SKM-1 treated with dmso at 0.1 percent for 144 hours (cell line): ENCODE measurements at regions not wholly inside any gene's neighbourhood (a gene's known extent, or its start where the extent isn't known, plus 50 kb on each side); places are given as distances from the start of the nearest gene placed in this dataset.

Experiments used
- DNase-seq: peaks from one replicate; lab custom pipeline; 2025; ENCODE audit not compliant: unreplicated experiment; lab: John Stamatoyannopoulos, UW

- no peak for DNase-seq
Observed at GRCh38 chr10:2659660-2660209, 407.6 kb upstream of the PFKP start.

- no peak for DNase-seq
Observed at GRCh38 chr10:2658780-2659179, 408.6 kb upstream of the PFKP start.

- no peak for DNase-seq
Observed at GRCh38 chr10:2650328-2650727, 417.0 kb upstream of the PFKP start.

GRCh38 chr10:2641028-2641427 is 426.3 kb upstream of the PFKP start:
- no peak for DNase-seq

DNA sequence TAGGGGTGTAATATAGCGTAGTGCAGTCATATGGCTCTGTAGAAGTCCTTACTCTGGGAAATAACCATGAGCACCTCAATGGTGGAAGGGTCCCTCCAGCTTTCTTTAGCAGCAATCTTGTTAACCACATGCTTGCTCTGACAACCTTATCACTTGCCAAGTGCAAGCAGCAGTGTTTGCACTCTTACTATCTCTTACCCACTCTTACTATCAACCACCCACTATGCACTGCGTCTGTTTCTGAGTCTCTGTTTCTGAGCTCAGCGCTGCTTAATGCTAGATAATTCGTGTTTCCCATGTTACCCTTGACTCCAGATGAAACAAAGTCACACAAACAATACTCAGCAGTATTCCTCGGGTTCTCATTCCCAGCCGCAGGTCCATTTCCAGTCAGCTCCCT is 433.7 kb upstream of the PFKP start:
- DNase-seq: no peak

DNA sequence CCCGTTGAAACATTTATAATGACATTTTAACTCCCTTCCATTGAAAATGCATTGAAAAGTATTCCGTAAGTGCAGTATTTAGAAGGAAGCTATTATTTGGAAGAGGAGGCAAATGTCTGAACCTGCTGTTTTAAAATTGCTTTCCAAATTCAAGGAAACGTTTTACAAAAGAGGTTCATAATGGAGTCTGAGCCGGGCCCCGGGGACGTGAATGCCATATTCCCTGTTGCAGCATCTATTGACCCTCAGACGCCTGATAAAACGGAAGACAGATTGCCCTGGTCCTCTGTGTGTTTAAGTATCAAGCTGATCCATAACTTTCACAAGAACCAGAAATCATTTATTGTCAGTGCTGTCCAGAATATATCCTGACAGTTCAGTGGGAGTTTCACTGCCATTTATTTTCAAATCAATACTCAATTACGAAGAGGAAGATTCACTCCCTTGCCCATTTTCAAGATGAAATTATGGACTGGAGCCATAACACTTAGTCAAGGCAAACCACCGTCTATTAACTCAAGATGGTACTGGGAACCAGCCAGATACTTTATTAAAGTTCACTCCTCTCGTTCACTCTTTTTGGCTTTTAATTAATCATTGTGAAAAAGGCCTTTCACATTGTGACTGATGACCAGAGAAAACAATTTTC is 435.7 kb upstream of the PFKP start:
- DNase-seq: no peak

DNA sequence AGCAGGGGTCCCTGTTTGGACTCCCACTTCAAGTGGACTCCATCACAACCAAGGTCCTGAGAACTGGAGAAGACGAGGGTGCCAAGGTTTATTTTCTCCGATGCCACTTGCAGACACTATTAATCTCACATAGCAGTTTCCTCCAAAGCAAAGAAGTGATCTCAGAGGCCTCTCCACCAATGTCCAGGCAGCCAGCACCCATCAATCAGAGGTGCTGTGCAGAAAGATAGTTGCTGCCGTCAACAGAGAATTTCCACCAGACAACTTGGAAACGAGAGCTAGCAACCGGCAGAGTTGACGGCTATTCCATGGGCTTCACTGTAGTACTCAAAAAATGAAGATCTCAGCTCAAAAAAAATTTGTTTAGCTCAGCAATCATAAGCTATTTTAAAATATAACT is 438.6 kb upstream of the PFKP start:
- DNase-seq: no peak

DNA sequence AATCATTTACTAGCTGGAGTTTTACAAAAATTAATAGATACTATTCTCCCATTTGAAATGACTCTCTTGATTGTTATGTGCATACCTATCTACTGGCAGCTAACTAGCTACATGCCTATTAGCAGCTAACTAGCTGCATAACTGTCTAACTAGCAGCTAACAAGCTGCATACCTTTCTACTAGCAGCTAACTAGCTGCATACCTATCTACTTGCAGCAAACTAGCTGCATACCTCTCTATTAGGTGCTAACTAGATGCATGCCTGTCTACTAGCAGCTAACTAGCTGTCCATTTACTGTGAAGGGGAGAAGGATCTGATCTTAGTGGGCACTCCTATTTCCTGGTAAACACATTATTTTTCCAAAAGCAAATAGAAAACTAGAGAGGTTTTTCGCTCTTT is 439.4 kb upstream of the PFKP start:
- no peak for DNase-seq

DNA sequence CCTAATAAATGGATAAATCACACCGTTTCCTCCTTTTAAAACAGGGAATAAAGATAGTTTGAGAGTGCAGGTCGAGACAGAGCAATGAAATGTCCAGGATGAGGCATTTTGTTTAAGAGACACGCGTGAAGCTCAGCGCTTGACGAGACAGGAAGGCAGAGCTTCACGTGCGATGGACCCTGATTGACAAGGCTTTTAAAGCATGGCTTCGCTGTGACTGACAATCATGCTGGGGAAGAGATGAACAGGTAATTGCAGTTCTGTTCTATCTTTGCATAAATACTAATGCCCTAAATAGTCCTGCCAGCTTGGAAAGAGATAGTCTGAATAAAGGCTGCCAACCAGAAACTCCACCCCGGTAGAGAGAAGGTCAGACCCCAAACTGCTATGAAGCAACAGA is 442.3 kb upstream of the PFKP start:
- no peak for DNase-seq

GRCh38 chr10:2623675-2624274 is 443.6 kb upstream of the PFKP start:
- DNase-seq: no peak

- DNase-seq: no peak
Observed at GRCh38 chr10:2620827-2621521, 446.4 kb upstream of the PFKP start.

GRCh38 chr10:2619916-2620315 is 447.4 kb upstream of the PFKP start:
- no peak for DNase-seq

GRCh38 chr10:2619472-2619871 is 447.9 kb upstream of the PFKP start:
- DNase-seq: no peak

GRCh38 chr10:2618690-2619089 is 448.7 kb upstream of the PFKP start:
- DNase-seq: no peak

- DNase-seq: no peak
Observed at GRCh38 chr10:2616215-2616614, 451.1 kb upstream of the PFKP start.

- DNase-seq: no peak
Observed at GRCh38 chr10:2611603-2612002, 455.7 kb upstream of the PFKP start.

DNA sequence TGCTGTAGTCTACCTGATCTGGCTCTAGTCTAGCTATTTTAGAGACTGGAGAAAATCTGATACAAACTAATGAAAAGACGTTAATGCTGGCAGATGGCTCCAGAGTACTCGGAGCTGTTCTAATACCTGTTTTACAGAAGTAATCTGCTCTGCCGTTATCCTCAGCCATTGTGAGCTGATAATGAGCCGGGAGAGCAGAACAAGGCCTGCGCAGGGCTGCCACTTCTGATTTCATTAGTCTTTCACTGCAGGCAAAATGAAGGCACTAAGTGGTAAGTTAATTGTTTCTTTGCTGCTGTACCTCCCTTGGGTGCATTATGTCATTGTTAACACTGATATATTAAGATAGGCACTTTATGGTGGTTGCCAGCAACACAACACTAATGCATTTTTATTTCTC is 456.4 kb upstream of the PFKP start:
- no peak for DNase-seq

DNA sequence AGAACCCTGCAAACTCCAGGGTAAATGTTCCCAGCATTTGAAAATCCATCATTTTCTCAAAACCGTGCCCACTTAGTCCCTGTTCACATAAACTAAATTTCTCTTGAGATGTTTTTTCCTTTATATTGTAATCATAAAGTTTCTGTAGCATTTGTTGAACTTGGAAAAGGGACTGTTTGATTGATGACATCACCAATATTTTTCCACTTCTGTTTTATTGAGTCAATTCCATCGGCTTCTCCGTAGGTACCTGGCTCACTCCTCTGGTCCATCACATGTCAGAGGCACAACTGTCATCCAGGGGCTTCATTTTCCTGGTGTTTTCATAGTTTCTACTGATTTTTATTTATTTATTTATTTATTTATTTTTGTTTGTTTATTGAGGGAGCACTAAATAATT is 462.5 kb upstream of the PFKP start:
- no peak for DNase-seq

- DNase-seq: no peak
Observed at GRCh38 chr10:2599571-2599970, 467.8 kb upstream of the PFKP start.

DNA sequence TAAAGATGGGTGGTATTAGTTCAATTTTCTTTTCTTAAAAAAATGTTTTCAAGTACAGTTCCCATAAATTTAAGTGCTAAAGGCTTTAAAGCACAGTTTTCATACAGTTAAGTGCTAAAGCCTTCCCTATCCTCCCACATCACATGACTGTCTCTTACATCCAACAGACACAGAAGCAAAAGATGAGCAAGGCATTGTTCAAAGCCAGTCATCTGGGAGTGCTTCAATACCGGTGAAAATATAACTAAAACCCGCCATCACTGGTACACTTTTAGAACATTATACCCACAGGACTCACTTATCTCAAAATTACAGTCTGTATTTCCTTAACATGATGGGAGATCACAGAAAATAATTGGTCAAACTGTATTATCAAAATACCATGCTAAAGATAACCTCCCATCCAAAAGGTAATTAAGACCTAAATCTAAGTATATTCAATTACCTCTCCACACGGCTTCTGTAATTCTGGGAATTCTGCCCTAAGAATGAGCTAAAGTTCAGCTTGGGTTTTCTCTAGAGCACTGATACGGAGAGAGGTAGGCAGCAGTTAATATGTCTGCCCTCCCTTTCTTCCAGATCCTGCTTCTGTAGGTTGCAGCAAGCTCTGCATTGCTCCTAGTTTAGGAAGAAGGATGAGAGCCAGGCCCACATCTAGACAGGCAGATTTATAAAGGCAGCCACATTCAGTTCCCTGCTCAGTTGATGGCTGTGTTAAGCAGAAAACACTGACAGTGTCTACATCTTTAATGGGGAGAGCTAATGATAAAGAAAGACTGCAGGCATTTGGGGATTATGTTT is 474.8 kb upstream of the PFKP start:
- DNase-seq: no peak

- no peak for DNase-seq
Observed at GRCh38 chr10:2589196-2589595, 478.2 kb upstream of the PFKP start.

- DNase-seq: no peak
Observed at GRCh38 chr10:2584385-2584784, 483.0 kb upstream of the PFKP start.
